Stimulated activated CD4-positive, alpha-beta T cell treated with anti-CD3 and anti-CD28 coated beads, Interleukin-4, amount 100 ng/mL, for 1 hour (primary cell): ENCODE measurements at regions not wholly inside any gene's neighbourhood (a gene's known extent, or its start where the extent isn't known, plus 50 kb on each side); places are given as distances from the start of the nearest gene placed in this dataset.

Experiments
- DNase-seq: peaks from one replicate; pipeline ENCODE4 v3.0.0-alpha.2; 2020

GRCh38 chr16:86307514-86307903 lies 202.8 kb upstream of the FOXF1 start:
- no peak for DNase-seq

- DNase-seq = no peak
These were observed 201.8 kb upstream of the FOXF1 start for GRCh38 chr16:86308514-86308913.

GRCh38 chr16:86313631-86314030 lies 196.7 kb upstream of the FOXF1 start:
- no peak for DNase-seq

GRCh38 chr16:86314402-86315025 lies 195.8 kb upstream of the FOXF1 start:
- no peak for DNase-seq

GRCh38 chr16:86316967-86317812 lies 193.1 kb upstream of the FOXF1 start:
- DNase-seq = no peak

GRCh38 chr16:86317813-86318650 lies 192.3 kb upstream of the FOXF1 start:
- DNase-seq = no peak

GRCh38 chr16:86319585-86320236 lies 190.6 kb upstream of the FOXF1 start:
- no peak for DNase-seq

GRCh38 chr16:86320237-86320595 lies 190.1 kb upstream of the FOXF1 start:
- DNase-seq = no peak

GRCh38 chr16:86321491-86321890 lies 188.8 kb upstream of the FOXF1 start:
- no peak for DNase-seq

- DNase-seq = no peak
These were observed 188.0 kb upstream of the FOXF1 start for GRCh38 chr16:86322283-86322682.

- DNase-seq = no peak
These were observed 187.5 kb upstream of the FOXF1 start for GRCh38 chr16:86322806-86323205.

- DNase-seq = no peak
These were observed 186.0 kb upstream of the FOXF1 start for GRCh38 chr16:86324320-86324719.

- DNase-seq = no peak
These were observed 185.0 kb upstream of the FOXF1 start for GRCh38 chr16:86325360-86325759.

GRCh38 chr16:86325895-86326294 lies 184.4 kb upstream of the FOXF1 start:
- no peak for DNase-seq

- DNase-seq = no peak
These were observed 183.0 kb upstream of the FOXF1 start for GRCh38 chr16:86327321-86327720.

GRCh38 chr16:86330906-86331305 lies 179.4 kb upstream of the FOXF1 start:
- no peak for DNase-seq

- DNase-seq = no peak
These were observed 176.2 kb upstream of the FOXF1 start for GRCh38 chr16:86334079-86334635.

- DNase-seq = no peak
These were observed 174.8 kb upstream of the FOXF1 start for GRCh38 chr16:86335266-86336172.

GRCh38 chr16:86337138-86337537 lies 173.2 kb upstream of the FOXF1 start:
- DNase-seq = no peak

- no peak for DNase-seq
These were observed 172.5 kb upstream of the FOXF1 start for GRCh38 chr16:86337581-86338402.
